SK-N-SH treated with all-trans-retinoic acid at 6 μM for 48 hours (cell line): ENCODE measurements at regions not wholly inside any gene's neighbourhood (a gene's known extent, or its start where the extent isn't known, plus 50 kb on each side); places are given as distances from the start of the nearest gene placed in this dataset.

Experiments used
- ARNTL ChIP-seq: fragments of 450-650 bp; formaldehyde crosslinking; IDR thresholded peaks from 2 replicates; pipeline ENCODE4 v1.5.0; 2020; ENCODE audit warnings: low read depth, mild to moderate bottlenecking, moderate library complexity, borderline replicate concordance
- BACH2 ChIP-seq: fragments of 250-450 bp; sonication (Bioruptor Pico); IDR thresholded peaks from 2 replicates; pipeline ENCODE4 v1.9.0; 2021; ENCODE audit warnings: mild to moderate bottlenecking, borderline replicate concordance
- OSR1 ChIP-seq: fragments of 250-450 bp; sonication (Bioruptor Pico); IDR thresholded peaks from 2 replicates; pipeline ENCODE4 v1.8.0; 2022; ENCODE audit warnings: moderate library complexity, mild to moderate bottlenecking, inconsistent platforms
- PPARA ChIP-seq: fragments of 250-450 bp; sonication (Bioruptor Pico); IDR thresholded peaks from 2 replicates; pipeline ENCODE4 v1.5.0; 2020; ENCODE audit warnings: mild to moderate bottlenecking, borderline replicate concordance
- RARB ChIP-seq: fragments of 250-450 bp; sonication (Bioruptor Pico); IDR thresholded peaks from 2 replicates; pipeline ENCODE4 v1.8.0; 2021; ENCODE audit warnings: mild to moderate bottlenecking, moderate library complexity
- SNAI2 ChIP-seq: fragments of 250-450 bp; sonication (Bioruptor Pico); IDR thresholded peaks from 2 replicates; pipeline ENCODE4 v1.5.0; 2020; ENCODE audit warnings: mild to moderate bottlenecking, moderate library complexity
- TOX ChIP-seq: fragments of 250-450 bp; sonication (Bioruptor Pico); IDR thresholded peaks from 2 replicates; pipeline ENCODE4 v1.8.0; 2021; ENCODE audit warnings: mild to moderate bottlenecking, moderate library complexity, borderline replicate concordance
- ZFP30 ChIP-seq: fragments of 450-650 bp; formaldehyde crosslinking; IDR thresholded peaks from 2 replicates; pipeline ENCODE4 v1.5.0; 2022; ENCODE audit warnings: mild to moderate bottlenecking, moderate library complexity
- ZNF70 ChIP-seq: fragments of 450-650 bp; formaldehyde crosslinking; IDR thresholded peaks from 2 replicates; pipeline ENCODE4 v1.5.0; 2020; ENCODE audit warnings: mild to moderate bottlenecking, moderate library complexity
- TF ChIP-seq, protein P1 (sequence below): fragments of 250-450 bp; sonication (Bioruptor Pico); IDR thresholded peaks from 2 replicates; pipeline ENCODE4 v1.8.0; 2020; ENCODE audit warnings: mild to moderate bottlenecking, moderate library complexity, borderline replicate concordance
- TF ChIP-seq, protein P2 (sequence below): fragments of 250-450 bp; sonication (Bioruptor Pico); IDR thresholded peaks from 2 replicates; pipeline ENCODE4 v1.5.1; 2021; ENCODE audit warnings: mild to moderate bottlenecking, moderate library complexity
- TF ChIP-seq, protein P3 (sequence below): fragments of 250-450 bp; sonication (Bioruptor Pico); IDR thresholded peaks from 2 replicates; pipeline ENCODE4 v1.5.0; 2020; ENCODE audit warnings: mild to moderate bottlenecking, moderate library complexity
- TF ChIP-seq, protein P4 (sequence below): fragments of 250-450 bp; sonication (Bioruptor Pico); IDR thresholded peaks from 2 replicates; pipeline ENCODE4 v1.5.1; 2020; ENCODE audit warnings: low read depth, mild to moderate bottlenecking, moderate library complexity

DNA sequence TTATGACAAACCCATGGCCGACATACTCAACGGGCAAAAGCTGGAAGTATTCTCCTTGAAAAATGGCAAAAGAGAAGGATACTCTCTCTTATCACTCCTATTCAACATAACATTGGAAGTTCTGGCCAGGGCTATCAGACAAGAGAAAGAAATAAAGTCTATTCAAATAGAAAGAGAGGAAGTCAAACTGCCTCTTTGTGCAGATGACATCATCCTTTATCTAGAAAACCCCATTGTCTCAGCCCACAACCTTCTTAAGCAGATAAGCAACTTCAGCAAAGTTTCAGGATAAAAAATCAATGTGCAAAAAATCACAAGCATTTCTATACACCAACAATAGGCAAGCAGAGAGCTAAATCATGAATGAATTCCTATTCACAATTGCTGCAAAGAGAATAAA is 1799.9 kb upstream of the ACO1 start:
- TF ChIP-seq ZNF70 (CRISPR knock-in tag) (no peak), TOX (CRISPR knock-in tag) (no peak), RARB (CRISPR knock-in tag) (no peak), ZFP30 (CRISPR knock-in tag) (no peak), BACH2 (CRISPR knock-in tag) (no peak), SNAI2 (CRISPR knock-in tag) (no peak), PPARA (no peak), OSR1 (CRISPR knock-in tag) (no peak), ARNTL (no peak)
- TF ChIP-seq, protein P1, sequence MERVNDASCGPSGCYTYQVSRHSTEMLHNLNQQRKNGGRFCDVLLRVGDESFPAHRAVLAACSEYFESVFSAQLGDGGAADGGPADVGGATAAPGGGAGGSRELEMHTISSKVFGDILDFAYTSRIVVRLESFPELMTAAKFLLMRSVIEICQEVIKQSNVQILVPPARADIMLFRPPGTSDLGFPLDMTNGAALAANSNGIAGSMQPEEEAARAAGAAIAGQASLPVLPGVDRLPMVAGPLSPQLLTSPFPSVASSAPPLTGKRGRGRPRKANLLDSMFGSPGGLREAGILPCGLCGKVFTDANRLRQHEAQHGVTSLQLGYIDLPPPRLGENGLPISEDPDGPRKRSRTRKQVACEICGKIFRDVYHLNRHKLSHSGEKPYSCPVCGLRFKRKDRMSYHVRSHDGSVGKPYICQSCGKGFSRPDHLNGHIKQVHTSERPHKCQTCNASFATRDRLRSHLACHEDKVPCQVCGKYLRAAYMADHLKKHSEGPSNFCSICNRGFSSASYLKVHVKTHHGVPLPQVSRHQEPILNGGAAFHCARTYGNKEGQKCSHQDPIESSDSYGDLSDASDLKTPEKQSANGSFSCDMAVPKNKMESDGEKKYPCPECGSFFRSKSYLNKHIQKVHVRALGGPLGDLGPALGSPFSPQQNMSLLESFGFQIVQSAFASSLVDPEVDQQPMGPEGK (CRISPR knock-in tag): no peak
- TF ChIP-seq, protein P2, sequence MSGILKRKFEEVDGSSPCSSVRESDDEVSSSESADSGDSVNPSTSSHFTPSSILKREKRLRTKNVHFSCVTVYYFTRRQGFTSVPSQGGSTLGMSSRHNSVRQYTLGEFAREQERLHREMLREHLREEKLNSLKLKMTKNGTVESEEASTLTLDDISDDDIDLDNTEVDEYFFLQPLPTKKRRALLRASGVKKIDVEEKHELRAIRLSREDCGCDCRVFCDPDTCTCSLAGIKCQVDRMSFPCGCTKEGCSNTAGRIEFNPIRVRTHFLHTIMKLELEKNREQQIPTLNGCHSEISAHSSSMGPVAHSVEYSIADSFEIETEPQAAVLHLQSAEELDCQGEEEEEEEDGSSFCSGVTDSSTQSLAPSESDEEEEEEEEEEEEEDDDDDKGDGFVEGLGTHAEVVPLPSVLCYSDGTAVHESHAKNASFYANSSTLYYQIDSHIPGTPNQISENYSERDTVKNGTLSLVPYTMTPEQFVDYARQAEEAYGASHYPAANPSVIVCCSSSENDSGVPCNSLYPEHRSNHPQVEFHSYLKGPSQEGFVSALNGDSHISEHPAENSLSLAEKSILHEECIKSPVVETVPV (CRISPR knock-in tag): no peak
- TF ChIP-seq, protein P3, sequence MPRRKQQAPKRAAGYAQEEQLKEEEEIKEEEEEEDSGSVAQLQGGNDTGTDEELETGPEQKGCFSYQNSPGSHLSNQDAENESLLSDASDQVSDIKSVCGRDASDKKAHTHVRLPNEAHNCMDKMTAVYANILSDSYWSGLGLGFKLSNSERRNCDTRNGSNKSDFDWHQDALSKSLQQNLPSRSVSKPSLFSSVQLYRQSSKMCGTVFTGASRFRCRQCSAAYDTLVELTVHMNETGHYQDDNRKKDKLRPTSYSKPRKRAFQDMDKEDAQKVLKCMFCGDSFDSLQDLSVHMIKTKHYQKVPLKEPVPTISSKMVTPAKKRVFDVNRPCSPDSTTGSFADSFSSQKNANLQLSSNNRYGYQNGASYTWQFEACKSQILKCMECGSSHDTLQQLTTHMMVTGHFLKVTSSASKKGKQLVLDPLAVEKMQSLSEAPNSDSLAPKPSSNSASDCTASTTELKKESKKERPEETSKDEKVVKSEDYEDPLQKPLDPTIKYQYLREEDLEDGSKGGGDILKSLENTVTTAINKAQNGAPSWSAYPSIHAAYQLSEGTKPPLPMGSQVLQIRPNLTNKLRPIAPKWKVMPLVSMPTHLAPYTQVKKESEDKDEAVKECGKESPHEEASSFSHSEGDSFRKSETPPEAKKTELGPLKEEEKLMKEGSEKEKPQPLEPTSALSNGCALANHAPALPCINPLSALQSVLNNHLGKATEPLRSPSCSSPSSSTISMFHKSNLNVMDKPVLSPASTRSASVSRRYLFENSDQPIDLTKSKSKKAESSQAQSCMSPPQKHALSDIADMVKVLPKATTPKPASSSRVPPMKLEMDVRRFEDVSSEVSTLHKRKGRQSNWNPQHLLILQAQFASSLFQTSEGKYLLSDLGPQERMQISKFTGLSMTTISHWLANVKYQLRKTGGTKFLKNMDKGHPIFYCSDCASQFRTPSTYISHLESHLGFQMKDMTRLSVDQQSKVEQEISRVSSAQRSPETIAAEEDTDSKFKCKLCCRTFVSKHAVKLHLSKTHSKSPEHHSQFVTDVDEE: no peak
- TF ChIP-seq, protein P4, sequence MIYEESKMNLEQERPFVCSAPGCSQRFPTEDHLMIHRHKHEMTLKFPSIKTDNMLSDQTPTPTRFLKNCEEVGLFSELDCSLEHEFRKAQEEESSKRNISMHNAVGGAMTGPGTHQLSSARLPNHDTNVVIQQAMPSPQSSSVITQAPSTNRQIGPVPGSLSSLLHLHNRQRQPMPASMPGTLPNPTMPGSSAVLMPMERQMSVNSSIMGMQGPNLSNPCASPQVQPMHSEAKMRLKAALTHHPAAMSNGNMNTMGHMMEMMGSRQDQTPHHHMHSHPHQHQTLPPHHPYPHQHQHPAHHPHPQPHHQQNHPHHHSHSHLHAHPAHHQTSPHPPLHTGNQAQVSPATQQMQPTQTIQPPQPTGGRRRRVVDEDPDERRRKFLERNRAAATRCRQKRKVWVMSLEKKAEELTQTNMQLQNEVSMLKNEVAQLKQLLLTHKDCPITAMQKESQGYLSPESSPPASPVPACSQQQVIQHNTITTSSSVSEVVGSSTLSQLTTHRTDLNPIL (CRISPR knock-in tag): no peak
